GM12878 (cell line): ENCODE measurements at regions not wholly inside any gene's neighbourhood (a gene's known extent, or its start where the extent isn't known, plus 50 kb on each side); places are given as distances from the start of the nearest gene placed in this dataset.

ENCODE experiments used
- ATAC-seq: fragments of 200-7000 bp; cut with Tn5 transposase; 3 replicates; pipeline ENCODE4 v1.9.1; 2020; ENCODE audit warnings: mild to moderate bottlenecking, moderate library complexity
- BruUV-seq: library from RNA; stranded (reverse); fragments of 400-500 nt; replicated peaks from 2 replicates; lab custom pipeline; 2021; lab: Mats Ljungman, UMichigan
- CTCF ChIA-PET: fragments of 300-600 bp; sonication (Branson Sonifier 250); formaldehyde crosslinking; extraction: SDS; loops from one replicate; lab custom pipeline; 2021; ENCODE audit warnings: inconsistent platforms; lab: Yijun Ruan, JAX
- POLR2A ChIA-PET: fragments of 350-600 bp; formaldehyde crosslinking; extraction: SDS; loops from one replicate; lab custom pipeline; 2021; ENCODE audit warnings: inconsistent platforms; lab: Charles Lee
- RAD21 ChIA-PET: fragments of 300-600 bp; sonication (Branson Sonifier 250); formaldehyde crosslinking; loops from one replicate; lab custom pipeline; 2023; ENCODE audit warnings: antibody characterized with exemption; ENCODE audit not compliant: unreplicated experiment; lab: Charles Lee
- SMC1A ChIA-PET: fragments of 300-600 bp; sonication (Branson Sonifier 250); formaldehyde crosslinking; loops from one replicate; lab custom pipeline; 2023; ENCODE audit not compliant: unreplicated experiment, uncharacterized antibody; lab: Charles Lee
- DNase-seq: peaks from one replicate; pipeline ENCODE4 v3.0.0-alpha.2; 2011; ENCODE audit warnings: low read depth, low spot score
- FAIRE-seq: peaks from 3 replicates; lab custom pipeline; 2011; peaks lifted over from hg19 to GRCh38; lab: Jason Lieb, UNC
- H2AFZ ChIP-seq: 2 replicates; pipeline ENCODE4 v1.6.0; 2011; ENCODE audit warnings: low read depth, low read length, control low read depth; ENCODE audit not compliant: control insufficient read depth
- H3K27ac ChIP-seq: 2 replicates; pipeline ENCODE4 v1.5.1; 2011; ENCODE audit warnings: control low read depth; ENCODE audit not compliant: control insufficient read depth, insufficient read depth
- H3K27me3 ChIP-seq, 2 experiments: replicated peaks in 1 of 2; 2 replicates each; pipeline versions ENCODE4 v1.6.0 to v1.6.1; 2011; ENCODE audit warnings: low read length in 1 of 2; ENCODE audit not compliant: control insufficient read depth in 2 of 2, insufficient read depth in 2 of 2
- H3K36me3 ChIP-seq, 2 experiments: 2 replicates each; pipeline ENCODE4 v1.5.1; 2011; ENCODE audit warnings: low read length in 1 of 2; ENCODE audit not compliant: control insufficient read depth in 2 of 2, insufficient read depth in 2 of 2
- H3K4me1 ChIP-seq: 2 replicates; pipeline ENCODE4 v1.6.1; 2011; ENCODE audit warnings: mild to moderate bottlenecking, low read length, moderate library complexity, mixed read lengths; ENCODE audit not compliant: control insufficient read depth, insufficient read depth
- H3K4me2 ChIP-seq: 2 replicates; pipeline ENCODE4 v1.6.0; 2011; ENCODE audit warnings: control low read depth; ENCODE audit not compliant: control insufficient read depth, insufficient read depth
- H3K4me3 ChIP-seq: fragments of 200-600 bp; sonication (generic); 2 replicates; pipeline ENCODE4 v1.5.1; 2016
- H3K79me2 ChIP-seq: 2 replicates; pipeline ENCODE4 v1.6.0; 2011; ENCODE audit warnings: low read length; ENCODE audit not compliant: control insufficient read depth, insufficient read depth
- H3K9ac ChIP-seq: 2 replicates; pipeline ENCODE4 v1.8.0; 2011; ENCODE audit warnings: low read length, control low read depth, mixed read lengths; ENCODE audit not compliant: control insufficient read depth, insufficient read depth
- H3K9me3 ChIP-seq: replicated peaks from 3 replicates; pipeline ENCODE4 v1.5.1; 2011; ENCODE audit warnings: mild to moderate bottlenecking, low read length; ENCODE audit not compliant: control insufficient read depth, insufficient read depth
- H4K20me1 ChIP-seq: 2 replicates; pipeline ENCODE4 v1.6.0; 2011; ENCODE audit not compliant: control insufficient read depth, insufficient read depth
- BACH1 ChIP-seq: fragments of 450-650 bp; IDR thresholded peaks from 2 replicates; pipeline ENCODE4 v1.6.1; 2017; ENCODE audit warnings: mild to moderate bottlenecking, borderline replicate concordance
- CBX5 ChIP-seq: sonication (generic); IDR thresholded peaks from 2 replicates; pipeline ENCODE4 v1.6.1; 2016; ENCODE audit warnings: low read depth, moderate library complexity, mild to moderate bottlenecking, inconsistent platforms
- EP300 ChIP-seq, 2 experiments: fragments of 150-350 bp in 1 of 2; IDR thresholded peaks; 2 replicates each; pipeline ENCODE4 v1.6.1; 2011 to 2012; ENCODE audit warnings: low read depth in 2 of 2, low read length in 2 of 2, borderline replicate concordance in 1 of 2, improper control_type of control experiment in 1 of 2, inconsistent platforms in 1 of 2; ENCODE audit not compliant: control insufficient read depth in 1 of 2
- HCFC1 ChIP-seq: fragments of 150-350 bp; IDR thresholded peaks from 2 replicates; pipeline ENCODE4 v1.6.1; 2014; ENCODE audit warnings: low read length
- LARP7 ChIP-seq: fragments of 450-650 bp; IDR thresholded peaks from 2 replicates; pipeline ENCODE4 v1.6.1; 2017; ENCODE audit warnings: mild to moderate bottlenecking
- MTA2 ChIP-seq: fragments of 450-650 bp; IDR thresholded peaks from 2 replicates; pipeline ENCODE4 v1.6.1; 2016; ENCODE audit warnings: low read depth, mild to moderate bottlenecking, moderate library complexity
- MTA3 ChIP-seq: IDR thresholded peaks from 2 replicates; pipeline ENCODE4 v1.6.1; 2012; ENCODE audit warnings: low read length, inconsistent platforms, borderline replicate concordance
- MXI1 ChIP-seq: fragments of 150-350 bp; IDR thresholded peaks from 2 replicates; pipeline ENCODE4 v1.6.1; 2011; ENCODE audit warnings: low read depth, mild to moderate bottlenecking, inconsistent platforms, low read length, improper control_type of control experiment
- NFYA ChIP-seq: IDR thresholded peaks from 2 replicates; pipeline ENCODE4 v1.6.1; 2011; ENCODE audit warnings: low read depth, mild to moderate bottlenecking, low read length, improper control_type of control experiment, borderline replicate concordance
- NR2C1 ChIP-seq: fragments of 450-650 bp; IDR thresholded peaks from 2 replicates; pipeline ENCODE4 v1.6.1; 2017; ENCODE audit warnings: antibody characterized with exemption, mild to moderate bottlenecking, moderate library complexity
- ZBED1 ChIP-seq: IDR thresholded peaks from 2 replicates; pipeline ENCODE4 v1.6.1; 2016; ENCODE audit warnings: borderline replicate concordance
- WGBS: methylation state at CpG from one replicate; pipeline ENCODE4 v1.1.6; 2016; ENCODE audit warnings: low lambda C conversion rate; ENCODE audit not compliant: insufficient replicate concordance, insufficient coverage; ENCODE audit errors: missing lambda C conversion rate; 5-methylcytosine and 5-hydroxymethylcytosine counted together
- in situ Hi-C: fragments of 300-500 bp; cut with MboI; formaldehyde crosslinking; loops from 9 replicates; pipeline ENCODE4 v1.14.3; 2018; ENCODE audit warnings: mixed read lengths
- intact Hi-C: fragments of 100-400 bp; cut with micrococcal nuclease; formaldehyde crosslinking; loops from one replicate; pipeline ENCODE4 v1.14.2; 2022; ENCODE audit not compliant: unreplicated experiment
- TF ChIP-seq, protein P1 (sequence below): fragments of 450-650 bp; IDR thresholded peaks from 2 replicates; pipeline ENCODE4 v1.6.1; 2014; ENCODE audit warnings: mild to moderate bottlenecking
- TF ChIP-seq, protein P2 (sequence below): fragments of 450-650 bp; IDR thresholded peaks from 2 replicates; pipeline ENCODE4 v1.6.1; 2017; ENCODE audit warnings: mild to moderate bottlenecking
- TF ChIP-seq, protein P3 (sequence below): fragments of 450-650 bp; IDR thresholded peaks from 2 replicates; pipeline ENCODE4 v1.6.1; 2017; ENCODE audit warnings: mild to moderate bottlenecking, low read depth, inconsistent platforms; ENCODE audit not compliant: poor library complexity, severe bottlenecking
- TF ChIP-seq, protein P4 (sequence below): fragments of 450-650 bp; formaldehyde crosslinking; IDR thresholded peaks from 2 replicates; pipeline ENCODE4 v1.4.0; 2022; ENCODE audit warnings: mild to moderate bottlenecking, moderate library complexity

DNA sequence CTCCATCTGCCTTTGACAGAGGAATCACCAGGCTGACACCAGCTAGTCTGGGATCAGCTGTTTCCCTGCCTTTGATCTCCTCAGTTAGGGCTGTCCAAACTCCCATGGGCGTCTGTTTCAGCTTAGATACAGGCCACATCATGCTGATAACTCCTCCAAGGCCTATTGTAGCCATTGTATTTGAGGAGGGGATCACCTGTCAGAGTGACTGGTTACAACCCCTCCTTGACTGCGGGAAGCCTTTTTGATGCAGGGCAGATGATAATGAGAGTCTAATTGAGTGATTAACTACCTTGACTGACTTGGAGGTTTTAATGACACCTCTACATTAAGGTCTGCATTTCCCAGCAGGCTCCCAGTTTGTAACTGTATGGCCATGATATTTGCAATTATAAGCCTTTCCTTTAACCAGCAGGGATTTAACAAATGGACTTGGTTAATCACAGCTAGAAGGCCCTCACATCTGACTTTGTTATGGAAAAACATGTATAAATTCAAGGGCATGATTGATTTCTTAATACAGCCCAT is 863.5 kb downstream of the KCNJ2 start:
- CTCF ChIA-PET, result interaction anchor here (0.7 kb wide), 1 partner anchor 1426 kb away, joined by 4 read pairs; no protein-coding TSS in a partner anchor

More for the DNA sequence above, 863.5 kb downstream of the KCNJ2 start:
- Histone ChIP-seq H4K20me1 (no peaks in the 10 kb centered on the region), H3K79me2 (no peaks in the 10 kb centered on the region), H3K4me1 (no peaks in the 10 kb centered on the region), H3K9ac (no peak overlapping the region), H3K9me3 (no peaks in the 10 kb centered on the region; the same call in 2 of the 3 replicates), H2AFZ (no peak overlapping the region), H3K4me3 (no peak overlapping the region), H3K36me3 (no peaks in the 10 kb centered on the region), H3K27me3 (no peaks in the 10 kb centered on the region), H3K27ac (no peak overlapping the region), H3K4me2 (no peak overlapping the region)
- FAIRE-seq (no peak), ATAC-seq (no peak), DNase-seq (no peak)
- intact Hi-C loops (no loop called here), in situ Hi-C loops (no loop called here)
- 11% methylated on average over 2 of the region's 2 CpGs for WGBS
- ChIA-PET RAD21 (no interaction called here), POLR2A (interaction anchor here (0.6 kb wide), 1 partner anchor 137 kb away, joined by 5 read pairs; no protein-coding TSS in a partner anchor), SMC1A (no interaction called here)
- TF ChIP-seq MTA2 (no peak), CBX5 (no peak), ZBED1 (no peak), MXI1 (no peak), HCFC1 (no peak), LARP7 (no peak), MTA3 (no peak), EP300 (IDR thresholded peaks at IDR 0.05; ENCODE audit: borderline replicate concordance in 1 of 2, control insufficient read depth in 1 of 2, low read depth in 2 of 2, low read length in 2 of 2) (no peak), NFYA (no peak), NR2C1 (no peak), BACH1 (no peak)
- TF ChIP-seq, protein P1, sequence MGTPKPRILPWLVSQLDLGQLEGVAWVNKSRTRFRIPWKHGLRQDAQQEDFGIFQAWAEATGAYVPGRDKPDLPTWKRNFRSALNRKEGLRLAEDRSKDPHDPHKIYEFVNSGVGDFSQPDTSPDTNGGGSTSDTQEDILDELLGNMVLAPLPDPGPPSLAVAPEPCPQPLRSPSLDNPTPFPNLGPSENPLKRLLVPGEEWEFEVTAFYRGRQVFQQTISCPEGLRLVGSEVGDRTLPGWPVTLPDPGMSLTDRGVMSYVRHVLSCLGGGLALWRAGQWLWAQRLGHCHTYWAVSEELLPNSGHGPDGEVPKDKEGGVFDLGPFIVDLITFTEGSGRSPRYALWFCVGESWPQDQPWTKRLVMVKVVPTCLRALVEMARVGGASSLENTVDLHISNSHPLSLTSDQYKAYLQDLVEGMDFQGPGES, result no peak
- TF ChIP-seq, protein P2, sequence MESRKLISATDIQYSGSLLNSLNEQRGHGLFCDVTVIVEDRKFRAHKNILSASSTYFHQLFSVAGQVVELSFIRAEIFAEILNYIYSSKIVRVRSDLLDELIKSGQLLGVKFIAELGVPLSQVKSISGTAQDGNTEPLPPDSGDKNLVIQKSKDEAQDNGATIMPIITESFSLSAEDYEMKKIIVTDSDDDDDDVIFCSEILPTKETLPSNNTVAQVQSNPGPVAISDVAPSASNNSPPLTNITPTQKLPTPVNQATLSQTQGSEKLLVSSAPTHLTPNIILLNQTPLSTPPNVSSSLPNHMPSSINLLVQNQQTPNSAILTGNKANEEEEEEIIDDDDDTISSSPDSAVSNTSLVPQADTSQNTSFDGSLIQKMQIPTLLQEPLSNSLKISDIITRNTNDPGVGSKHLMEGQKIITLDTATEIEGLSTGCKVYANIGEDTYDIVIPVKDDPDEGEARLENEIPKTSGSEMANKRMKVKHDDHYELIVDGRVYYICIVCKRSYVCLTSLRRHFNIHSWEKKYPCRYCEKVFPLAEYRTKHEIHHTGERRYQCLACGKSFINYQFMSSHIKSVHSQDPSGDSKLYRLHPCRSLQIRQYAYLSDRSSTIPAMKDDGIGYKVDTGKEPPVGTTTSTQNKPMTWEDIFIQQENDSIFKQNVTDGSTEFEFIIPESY, result no peak
- TF ChIP-seq, protein P3, sequence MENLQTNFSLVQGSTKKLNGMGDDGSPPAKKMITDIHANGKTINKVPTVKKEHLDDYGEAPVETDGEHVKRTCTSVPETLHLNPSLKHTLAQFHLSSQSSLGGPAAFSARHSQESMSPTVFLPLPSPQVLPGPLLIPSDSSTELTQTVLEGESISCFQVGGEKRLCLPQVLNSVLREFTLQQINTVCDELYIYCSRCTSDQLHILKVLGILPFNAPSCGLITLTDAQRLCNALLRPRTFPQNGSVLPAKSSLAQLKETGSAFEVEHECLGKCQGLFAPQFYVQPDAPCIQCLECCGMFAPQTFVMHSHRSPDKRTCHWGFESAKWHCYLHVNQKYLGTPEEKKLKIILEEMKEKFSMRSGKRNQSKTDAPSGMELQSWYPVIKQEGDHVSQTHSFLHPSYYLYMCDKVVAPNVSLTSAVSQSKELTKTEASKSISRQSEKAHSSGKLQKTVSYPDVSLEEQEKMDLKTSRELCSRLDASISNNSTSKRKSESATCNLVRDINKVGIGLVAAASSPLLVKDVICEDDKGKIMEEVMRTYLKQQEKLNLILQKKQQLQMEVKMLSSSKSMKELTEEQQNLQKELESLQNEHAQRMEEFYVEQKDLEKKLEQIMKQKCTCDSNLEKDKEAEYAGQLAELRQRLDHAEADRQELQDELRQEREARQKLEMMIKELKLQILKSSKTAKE, result no peak
- TF ChIP-seq, protein P4, sequence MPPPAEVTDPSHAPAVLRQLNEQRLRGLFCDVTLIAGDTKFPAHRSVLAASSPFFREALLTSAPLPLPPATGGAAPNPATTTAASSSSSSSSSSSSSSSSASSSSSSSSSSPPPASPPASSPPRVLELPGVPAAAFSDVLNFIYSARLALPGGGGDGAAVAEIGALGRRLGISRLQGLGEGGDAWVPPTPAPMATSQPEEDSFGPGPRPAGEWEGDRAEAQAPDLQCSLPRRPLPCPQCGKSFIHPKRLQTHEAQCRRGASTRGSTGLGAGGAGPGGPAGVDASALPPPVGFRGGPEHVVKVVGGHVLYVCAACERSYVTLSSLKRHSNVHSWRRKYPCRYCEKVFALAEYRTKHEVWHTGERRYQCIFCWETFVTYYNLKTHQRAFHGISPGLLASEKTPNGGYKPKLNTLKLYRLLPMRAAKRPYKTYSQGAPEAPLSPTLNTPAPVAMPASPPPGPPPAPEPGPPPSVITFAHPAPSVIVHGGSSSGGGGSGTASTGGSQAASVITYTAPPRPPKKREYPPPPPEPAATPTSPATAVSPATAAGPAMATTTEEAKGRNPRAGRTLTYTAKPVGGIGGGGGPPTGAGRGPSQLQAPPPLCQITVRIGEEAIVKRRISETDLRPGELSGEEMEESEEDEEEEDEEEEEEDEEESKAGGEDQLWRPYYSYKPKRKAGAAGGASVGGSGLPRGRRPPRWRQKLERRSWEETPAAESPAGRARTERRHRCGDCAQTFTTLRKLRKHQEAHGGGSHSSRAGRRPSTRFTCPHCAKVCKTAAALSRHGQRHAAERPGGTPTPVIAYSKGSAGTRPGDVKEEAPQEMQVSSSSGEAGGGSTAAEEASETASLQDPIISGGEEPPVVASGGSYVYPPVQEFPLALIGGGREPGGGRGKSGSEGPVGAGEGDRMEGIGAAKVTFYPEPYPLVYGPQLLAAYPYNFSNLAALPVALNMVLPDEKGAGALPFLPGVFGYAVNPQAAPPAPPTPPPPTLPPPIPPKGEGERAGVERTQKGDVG, result no peak
- no TSS peak for BruUV-seq
